LNCaP clone FGC (cell line): ENCODE measurements at regions not wholly inside any gene's neighbourhood (a gene's known extent, or its start where the extent isn't known, plus 50 kb on each side); places are given as distances from the start of the nearest gene placed in this dataset.

Source experiments
- DNase-seq: peaks from one replicate; pipeline ENCODE4 v3.0.0-alpha.2; 2011; ENCODE audit warnings: low read depth
- H3K4me3 ChIP-seq: 2 replicates; pipeline ENCODE4 v1.5.1; 2011; ENCODE audit warnings: mild to moderate bottlenecking, low read depth, low read length, control low read depth
- CTCF ChIP-seq: IDR thresholded peaks from 2 replicates; pipeline ENCODE4 v1.5.1; 2012; ENCODE audit warnings: mild to moderate bottlenecking; ENCODE audit not compliant: control insufficient read depth, insufficient read depth; ENCODE audit errors: extremely low read depth

GRCh38 chr21:28745131-28746016 lies 247.3 kb downstream of the LTN1 start:
- H3K4me3 ChIP-seq: peak overlapping the region; percentile 5; the same call in 1 of the 2 replicates
- peak; percentile 81 for TF ChIP-seq CTCF
- DNase-seq: peak; percentile 87

- no peak for DNase-seq
- TF ChIP-seq CTCF: no peak
Observed at GRCh38 chr21:28743723-28744122, 249.0 kb downstream of the LTN1 start.

GRCh38 chr21:28742527-28742926 lies 250.2 kb downstream of the LTN1 start:
- TF ChIP-seq CTCF: peak; percentile 46
- no peak overlapping the region for H3K4me3 ChIP-seq
- DNase-seq: peak; percentile 55

More at GRCh38 chr21:28743723-28744122, 249.0 kb downstream of the LTN1 start:
- no peak overlapping the region for H3K4me3 ChIP-seq

GRCh38 chr21:28740125-28740524 lies 252.6 kb downstream of the LTN1 start:
- TF ChIP-seq CTCF: no peak
- H3K4me3 ChIP-seq: no peak overlapping the region
- no peak for DNase-seq

- TF ChIP-seq CTCF: no peak
- no peak for DNase-seq
- no peak overlapping the region for H3K4me3 ChIP-seq
Observed at GRCh38 chr21:28738882-28739281, 253.8 kb downstream of the LTN1 start.

- H3K4me3 ChIP-seq: no peak overlapping the region
- TF ChIP-seq CTCF: no peak
- DNase-seq: no peak
Observed at GRCh38 chr21:28738420-28738704, 254.3 kb downstream of the LTN1 start.
